ENCODE measurements at regions not wholly inside any gene's neighbourhood (a gene's known extent, or its start where the extent isn't known, plus 50 kb on each side); places are given as distances from the start of the nearest gene placed in this dataset.

DNA sequence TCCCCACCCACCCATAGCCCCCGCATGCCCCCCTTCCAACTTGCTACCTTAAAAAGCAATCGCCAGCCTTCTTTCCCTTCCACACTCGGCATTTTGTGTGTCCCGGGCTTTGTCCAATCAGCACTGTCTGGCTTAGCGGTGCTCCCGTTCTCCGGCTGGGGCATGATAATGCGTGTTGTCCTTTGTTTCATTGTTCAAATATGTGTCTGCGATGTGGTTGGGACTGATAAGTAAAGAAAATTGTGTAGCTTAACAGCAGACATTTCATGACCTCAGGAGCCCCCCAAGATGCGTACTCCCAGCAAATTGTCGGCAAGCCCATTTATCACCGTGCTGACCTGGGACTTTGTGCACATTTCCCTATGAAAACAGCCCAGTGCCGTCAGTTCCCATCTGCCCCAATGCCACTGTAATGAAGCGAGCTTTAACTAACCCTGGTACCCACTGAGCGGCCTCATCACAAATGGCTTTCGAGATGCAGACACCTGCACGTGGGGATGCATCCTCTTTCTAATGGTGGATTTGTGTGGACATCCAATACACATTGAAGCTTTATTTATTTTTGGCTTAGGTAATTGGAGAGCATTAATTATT lies 167.0 kb upstream of the E2F8 start:
- DNase-seq (ENCODE audit: low read depth, low spot score) (no peak), FAIRE-seq (no peak), ATAC-seq (no peak)
- ChIA-PET SMC1A (ENCODE audit: uncharacterized antibody, unreplicated experiment) (interaction anchor here (1.3 kb wide), 1 partner anchor 91 kb away, joined by 3 read pairs; no protein-coding TSS in a partner anchor), CTCF (no interaction called here), RAD21 (ENCODE audit: unreplicated experiment) (no interaction called here), POLR2A (no interaction called here)
- in situ Hi-C loops (cut with MboI) (no loop called here), intact Hi-C loops (cut with micrococcal nuclease; ENCODE audit: unreplicated experiment) (no loop called here)
- Histone ChIP-seq H3K4me1 (ENCODE audit: control insufficient read depth, insufficient read depth, low read length) (peaks cover 27% of the 10 kb centered on the region), H3K9ac (ENCODE audit: control insufficient read depth, insufficient read depth, low read length) (no peak overlapping the region), H3K9me3 (replicated peaks; ENCODE audit: control insufficient read depth, insufficient read depth, low read length) (no peaks in the 10 kb centered on the region), H4K20me1 (ENCODE audit: control insufficient read depth, insufficient read depth) (no peaks in the 10 kb centered on the region), H3K27me3 (replicated peaks in 1 of 2; ENCODE audit: control insufficient read depth in 2 of 2, insufficient read depth in 2 of 2, low read length in 1 of 2) (no peaks in the 10 kb centered on the region), H3K4me3 (no peak overlapping the region), H3K79me2 (ENCODE audit: control insufficient read depth, insufficient read depth, low read length) (no peaks in the 10 kb centered on the region), H3K36me3 (ENCODE audit: control insufficient read depth in 2 of 2, insufficient read depth in 2 of 2, low read length in 1 of 2) (no peaks in the 10 kb centered on the region), H2AFZ (ENCODE audit: control insufficient read depth, low read depth, low read length) (no peak overlapping the region), H3K4me2 (ENCODE audit: control insufficient read depth, insufficient read depth) (no peak overlapping the region), H3K27ac (ENCODE audit: control insufficient read depth, insufficient read depth) (no peak overlapping the region)
- TF ChIP-seq CBFB (IDR thresholded peaks at IDR 0.05; ENCODE audit: low read depth) (no peak), TAF1 (IDR thresholded peaks at IDR 0.05; ENCODE audit: borderline replicate concordance, low read depth, low read length) (no peak), EED (IDR thresholded peaks at IDR 0.05; ENCODE audit: low read depth) (no peak), NFIC (IDR thresholded peaks at IDR 0.05; ENCODE audit: low read depth, low read length) (no peak), CHD1 (IDR thresholded peaks at IDR 0.05; ENCODE audit: low read depth, low read length) (no peak), WRNIP1 (IDR thresholded peaks at IDR 0.05; ENCODE audit: borderline replicate concordance, low read depth, low read length) (no peak), HDGF (IDR thresholded peaks at IDR 0.05) (no peak), CBX3 (IDR thresholded peaks at IDR 0.05; ENCODE audit: borderline replicate concordance, low read depth) (no peak), USF1 (IDR thresholded peaks at IDR 0.05; ENCODE audit: borderline replicate concordance, extremely low read length, insufficient read depth, low read depth, low read length) (no peak), BCL11A (IDR thresholded peaks at IDR 0.05; ENCODE audit: low read depth, low read length) (no peak)
- TF ChIP-seq, protein P1, sequence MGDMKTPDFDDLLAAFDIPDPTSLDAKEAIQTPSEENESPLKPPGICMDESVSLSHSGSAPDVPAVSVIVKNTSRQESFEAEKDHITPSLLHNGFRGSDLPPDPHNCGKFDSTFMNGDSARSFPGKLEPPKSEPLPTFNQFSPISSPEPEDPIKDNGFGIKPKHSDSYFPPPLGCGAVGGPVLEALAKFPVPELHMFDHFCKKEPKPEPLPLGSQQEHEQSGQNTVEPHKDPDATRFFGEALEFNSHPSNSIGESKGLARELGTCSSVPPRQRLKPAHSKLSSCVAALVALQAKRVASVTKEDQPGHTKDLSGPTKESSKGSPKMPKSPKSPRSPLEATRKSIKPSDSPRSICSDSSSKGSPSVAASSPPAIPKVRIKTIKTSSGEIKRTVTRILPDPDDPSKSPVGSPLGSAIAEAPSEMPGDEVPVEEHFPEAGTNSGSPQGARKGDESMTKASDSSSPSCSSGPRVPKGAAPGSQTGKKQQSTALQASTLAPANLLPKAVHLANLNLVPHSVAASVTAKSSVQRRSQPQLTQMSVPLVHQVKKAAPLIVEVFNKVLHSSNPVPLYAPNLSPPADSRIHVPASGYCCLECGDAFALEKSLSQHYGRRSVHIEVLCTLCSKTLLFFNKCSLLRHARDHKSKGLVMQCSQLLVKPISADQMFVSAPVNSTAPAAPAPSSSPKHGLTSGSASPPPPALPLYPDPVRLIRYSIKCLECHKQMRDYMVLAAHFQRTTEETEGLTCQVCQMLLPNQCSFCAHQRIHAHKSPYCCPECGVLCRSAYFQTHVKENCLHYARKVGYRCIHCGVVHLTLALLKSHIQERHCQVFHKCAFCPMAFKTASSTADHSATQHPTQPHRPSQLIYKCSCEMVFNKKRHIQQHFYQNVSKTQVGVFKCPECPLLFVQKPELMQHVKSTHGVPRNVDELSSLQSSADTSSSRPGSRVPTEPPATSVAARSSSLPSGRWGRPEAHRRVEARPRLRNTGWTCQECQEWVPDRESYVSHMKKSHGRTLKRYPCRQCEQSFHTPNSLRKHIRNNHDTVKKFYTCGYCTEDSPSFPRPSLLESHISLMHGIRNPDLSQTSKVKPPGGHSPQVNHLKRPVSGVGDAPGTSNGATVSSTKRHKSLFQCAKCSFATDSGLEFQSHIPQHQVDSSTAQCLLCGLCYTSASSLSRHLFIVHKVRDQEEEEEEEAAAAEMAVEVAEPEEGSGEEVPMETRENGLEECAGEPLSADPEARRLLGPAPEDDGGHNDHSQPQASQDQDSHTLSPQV (IDR thresholded peaks at IDR 0.05) = no peak
- 93% methylated on average over 16 of the region's 17 CpGs for WGBS (ENCODE audit: insufficient coverage, insufficient replicate concordance, low lambda C conversion rate, missing lambda C conversion rate)
- no TSS peak for BruUV-seq (replicated peaks)

Data from GM12878 (cell line).